OCI-LY3 (cell line): ENCODE measurements at regions not wholly inside any gene's neighbourhood (a gene's known extent, or its start where the extent isn't known, plus 50 kb on each side); places are given as distances from the start of the nearest gene placed in this dataset.

Experiments
- H2AFZ ChIP-seq: fragments of 200-600, 300-600 bp; shearing (Covaris generic); 2 replicates; pipeline ENCODE4 v1.6.0; 2014; ENCODE audit warnings: antibody characterized with exemption, low read depth, low read length
- H3K27ac ChIP-seq: fragments of 200-600, 300-600 bp; sonication (generic); 2 replicates; pipeline ENCODE4 v1.5.1; 2014; ENCODE audit warnings: mild to moderate bottlenecking, low read length, moderate library complexity, mixed read lengths
- H3K27me3 ChIP-seq: fragments of 200-600, 300-600 bp; sonication (generic); 2 replicates; pipeline ENCODE4 v1.6.1; 2014; ENCODE audit warnings: low read depth, low read length, mixed read lengths
- H3K36me3 ChIP-seq: fragments of 200-600, 300-600 bp; sonication (generic); replicated peaks from 2 replicates; pipeline ENCODE3; 2014; ENCODE audit warnings: low read depth, low read length, mixed read lengths
- H3K4me1 ChIP-seq: fragments of 300-600, 200-600 bp; sonication (generic); 2 replicates; pipeline ENCODE4 v1.6.1; 2014; ENCODE audit warnings: low read length, mixed read lengths
- H3K4me2 ChIP-seq: fragments of 200-600, 300-600 bp; sonication (generic); 2 replicates; pipeline ENCODE4 v1.6.1; 2014; ENCODE audit warnings: low read length, mixed read lengths
- H3K4me3 ChIP-seq: fragments of 300-600, 200-600 bp; sonication (generic); 2 replicates; pipeline ENCODE4 v1.5.1; 2014; ENCODE audit warnings: antibody characterized with exemption, mild to moderate bottlenecking, low read length, moderate library complexity
- H3K79me2 ChIP-seq: fragments of 300-600, 200-600 bp; shearing (Covaris generic); 2 replicates; pipeline ENCODE4 v1.6.1; 2014; ENCODE audit warnings: mild to moderate bottlenecking, low read length, mixed read lengths
- H3K9ac ChIP-seq: fragments of 300-600, 200-600 bp; shearing (Covaris generic); 2 replicates; pipeline ENCODE4 v1.6.0; 2014; ENCODE audit warnings: mild to moderate bottlenecking, low read length, moderate library complexity
- H3K9me3 ChIP-seq: fragments of 200-600, 300-600 bp; shearing (Covaris generic); 2 replicates; pipeline ENCODE4 v1.6.1; 2014; ENCODE audit warnings: low read length, mixed read lengths; ENCODE audit not compliant: insufficient read depth
- H4K20me1 ChIP-seq: fragments of 200-600, 300-600 bp; sonication (generic); 2 replicates; pipeline ENCODE4 v1.6.1; 2016; ENCODE audit warnings: low read length, mixed read lengths; ENCODE audit not compliant: insufficient read depth
- CTCF ChIP-seq: fragments of 200-600, 300-600 bp; sonication (generic); IDR thresholded peaks from 2 replicates; pipeline ENCODE4 v1.5.1; 2014; ENCODE audit warnings: antibody characterized with exemption, low read length, low read depth
- EZH2phosphoT487 ChIP-seq: fragments of 200-600 bp; shearing (Covaris generic); IDR thresholded peaks from 2 replicates; pipeline ENCODE4 v1.6.1; 2018; ENCODE audit warnings: antibody characterized with exemption, mixed run types, low read depth

GRCh38 chr9:126058591-126058990 lies 268.0 kb upstream of the MVB12B start:
- no peak overlapping the region for H3K9ac ChIP-seq
- no peak overlapping the region for H2AFZ ChIP-seq
- H3K9me3 ChIP-seq: no peaks in the 10 kb centered on the region
- peaks cover 12% of the 10 kb centered on the region; the same call in 1 of the 2 replicates for H3K27me3 ChIP-seq
- no peak for TF ChIP-seq CTCF
- no peak for TF ChIP-seq EZH2phosphoT487
- no peaks in the 10 kb centered on the region for H3K79me2 ChIP-seq
- no peak overlapping the region for H3K27ac ChIP-seq
- no peaks in the 10 kb centered on the region for H4K20me1 ChIP-seq
- no peak overlapping the region for H3K4me3 ChIP-seq
- H3K36me3 ChIP-seq: no peaks in the 10 kb centered on the region
- H3K4me2 ChIP-seq: no peak overlapping the region
- no peaks in the 10 kb centered on the region for H3K4me1 ChIP-seq

- TF ChIP-seq EZH2phosphoT487: no peak
- TF ChIP-seq CTCF: no peak
- Histone ChIP-seq H3K27ac (no peak overlapping the region), H3K36me3 (no peaks in the 10 kb centered on the region), H3K9me3 (no peaks in the 10 kb centered on the region), H2AFZ (no peak overlapping the region), H4K20me1 (no peaks in the 10 kb centered on the region), H3K4me2 (no peak overlapping the region), H3K9ac (no peak overlapping the region), H3K27me3 (no peaks in the 10 kb centered on the region), H3K4me3 (no peak overlapping the region), H3K79me2 (no peaks in the 10 kb centered on the region), H3K4me1 (no peaks in the 10 kb centered on the region)
These were observed 265.1 kb upstream of the MVB12B start for GRCh38 chr9:126061575-126061974.

GRCh38 chr9:126062158-126062886 lies 264.3 kb upstream of the MVB12B start:
- H4K20me1 ChIP-seq: no peaks in the 10 kb centered on the region
- no peak overlapping the region for H3K4me3 ChIP-seq
- no peak overlapping the region for H2AFZ ChIP-seq
- no peaks in the 10 kb centered on the region for H3K4me1 ChIP-seq
- TF ChIP-seq EZH2phosphoT487 (no peak), CTCF (no peak)
- no peaks in the 10 kb centered on the region for H3K79me2 ChIP-seq
- no peak overlapping the region for H3K9ac ChIP-seq
- H3K4me2 ChIP-seq: no peak overlapping the region
- H3K36me3 ChIP-seq: no peaks in the 10 kb centered on the region
- no peak overlapping the region for H3K27ac ChIP-seq
- 0 out of 2 replicates have a peak, but pooled peaks cover 3% of the 10 kb centered on the region for H3K27me3 ChIP-seq
- H3K9me3 ChIP-seq: no peaks in the 10 kb centered on the region

GRCh38 chr9:126063326-126063725 lies 263.3 kb upstream of the MVB12B start:
- no peak overlapping the region for H3K27ac ChIP-seq
- H3K79me2 ChIP-seq: no peaks in the 10 kb centered on the region
- no peaks in the 10 kb centered on the region for H4K20me1 ChIP-seq
- no peaks in the 10 kb centered on the region for H3K9me3 ChIP-seq
- H3K36me3 ChIP-seq: no peaks in the 10 kb centered on the region
- H3K4me2 ChIP-seq: no peak overlapping the region
- H3K4me1 ChIP-seq: no peaks in the 10 kb centered on the region
- H3K4me3 ChIP-seq: no peak overlapping the region
- TF ChIP-seq CTCF (no peak), EZH2phosphoT487 (no peak)
- H3K27me3 ChIP-seq: 0 out of 2 replicates have a peak, but pooled peaks cover 7% of the 10 kb centered on the region
- H3K9ac ChIP-seq: no peak overlapping the region
- no peak overlapping the region for H2AFZ ChIP-seq
